K562 (cell line): ENCODE measurements at regions not wholly inside any gene's neighbourhood (a gene's known extent, or its start where the extent isn't known, plus 50 kb on each side); places are given as distances from the start of the nearest gene placed in this dataset.

Experiments
- ATAC-seq: fragments of 200-7000 bp; cut with Tn5 transposase; 3 replicates; pipeline ENCODE4 v1.9.1; 2020; ENCODE audit warnings: moderate library complexity
- BruUV-seq: library from RNA; stranded (reverse); fragments of 400-500 nt; replicated peaks from 2 replicates; lab custom pipeline; 2021; lab: Mats Ljungman, UMichigan
- CTCF ChIA-PET: fragments of 300-600 bp; formaldehyde crosslinking; extraction: SDS; loops from one replicate; lab custom pipeline; 2021; ENCODE audit warnings: low intra/inter-chr PET ratio; lab: Yijun Ruan, JAX
- POLR2A ChIA-PET: fragments of 300-600, 350-650 bp; sonication (Branson Sonifier 250); formaldehyde crosslinking; extraction: SDS; loops from one replicate; lab custom pipeline; 2021; ENCODE audit warnings: antibody characterized with exemption, inconsistent platforms; lab: Yijun Ruan, JAX
- DNase-seq, 4 experiments: peaks; one replicate each; pipeline versions ENCODE4 v3.0.0 to v3.0.0-alpha.2; 2011 to 2018; ENCODE audit warnings: low spot score in 3 of 4, mixed read lengths in 3 of 4; ENCODE audit errors: extremely low read depth in 1 of 4
- FAIRE-seq: peaks from 2 replicates; lab custom pipeline; 2011; peaks lifted over from hg19 to GRCh38; lab: Jason Lieb, UNC
- H2AFZ ChIP-seq: 2 replicates; pipeline ENCODE4 v1.6.0; 2011; ENCODE audit warnings: low read depth, low read length, control low read depth, inconsistent platforms
- H3K27ac ChIP-seq: fragments of 200-600 bp; 3 replicates; pipeline ENCODE4 v1.8.0; 2011; ENCODE audit warnings: low read depth, mild to moderate bottlenecking, control low read depth, inconsistent platforms, low read length, moderate library complexity, mixed read lengths; ENCODE audit errors: extremely low read depth
- H3K27me3 ChIP-seq, 2 experiments: fragments of 300-600 bp in 1 of 2; 2 replicates in 1 of 2; 3 replicates in 1 of 2; pipeline versions ENCODE4 v1.6.0 to v1.8.0; 2011; ENCODE audit warnings: inconsistent platforms in 2 of 2, low read length in 2 of 2, mild to moderate bottlenecking in 1 of 2, mixed read lengths in 1 of 2, moderate library complexity in 1 of 2; ENCODE audit not compliant: control insufficient read depth in 2 of 2, insufficient read depth in 2 of 2
- H3K36me3 ChIP-seq: fragments of 300-600 bp; 3 replicates; pipeline ENCODE4 v1.8.0; 2011; ENCODE audit warnings: mild to moderate bottlenecking, low read length, inconsistent platforms; ENCODE audit not compliant: control insufficient read depth, insufficient read depth
- H3K4me1 ChIP-seq, 2 experiments: fragments of 200-600 bp in 1 of 2; replicated peaks in 1 of 2; 2 replicates in 1 of 2; 3 replicates in 1 of 2; pipeline versions ENCODE4 v1.5.1 to v1.8.0; 2011; ENCODE audit warnings: inconsistent platforms in 2 of 2, low read length in 2 of 2, mild to moderate bottlenecking in 1 of 2, mixed read lengths in 1 of 2, moderate library complexity in 1 of 2; ENCODE audit not compliant: control insufficient read depth in 2 of 2, insufficient read depth in 2 of 2
- H3K4me2 ChIP-seq: 2 replicates; pipeline ENCODE4 v1.6.1; 2011; ENCODE audit warnings: low read length, control low read depth, inconsistent platforms, mixed read lengths; ENCODE audit not compliant: insufficient read depth
- H3K4me3 ChIP-seq: fragments of 200-600 bp; sonication (generic), shearing (Covaris generic); 2 replicates; pipeline ENCODE4 v1.5.1; 2016; ENCODE audit warnings: control low read depth, inconsistent platforms
- H3K79me2 ChIP-seq: fragments of 200-600 bp; 3 replicates; pipeline ENCODE4 v1.8.0; 2011; ENCODE audit warnings: low read length, inconsistent platforms; ENCODE audit not compliant: control insufficient read depth, insufficient read depth
- H3K9ac ChIP-seq, 2 experiments: 2 replicates each; pipeline versions ENCODE4 v1.6.0 to v1.6.1; 2011; ENCODE audit warnings: low read depth in 2 of 2, low read length in 2 of 2, control low read depth in 1 of 2, inconsistent platforms in 1 of 2, mild to moderate bottlenecking in 1 of 2, mixed read lengths in 1 of 2; ENCODE audit not compliant: insufficient read depth in 1 of 2
- H3K9me1 ChIP-seq: one replicate; pipeline ENCODE4 v1.6.0; 2011; ENCODE audit warnings: inconsistent platforms, mild to moderate bottlenecking, low read length, moderate library complexity; ENCODE audit not compliant: control insufficient read depth, insufficient read depth
- H3K9me3 ChIP-seq: replicated peaks from 2 replicates; pipeline ENCODE4 v1.5.1; 2011; ENCODE audit warnings: low read depth, low read length, inconsistent platforms; ENCODE audit not compliant: control insufficient read depth, insufficient read depth
- H4K20me1 ChIP-seq: replicated peaks from 2 replicates; pipeline ENCODE4 v1.6.1; 2011; ENCODE audit warnings: low read length, inconsistent platforms, mixed read lengths; ENCODE audit not compliant: control insufficient read depth, insufficient read depth
- FOXK2 ChIP-seq, 2 experiments: fragments of 450-650 bp; IDR thresholded peaks in 1 of 2; conservative IDR thresholded peaks in 1 of 2; 2 replicates each; pipeline ENCODE4 v1.6.1; 2016; ENCODE audit warnings: low read depth in 2 of 2, mild to moderate bottlenecking in 1 of 2
- KAT2B ChIP-seq: IDR thresholded peaks from one replicate; pipeline ENCODE4 v1.6.1; 2012; ENCODE audit warnings: low read depth, mild to moderate bottlenecking, control low read depth, inconsistent platforms, low read length, moderate library complexity
- PCBP1 ChIP-seq: fragments of 200-400 bp; formaldehyde crosslinking; IDR thresholded peaks from 2 replicates; pipeline ENCODE4 v1.6.1; 2018; ENCODE audit warnings: mild to moderate bottlenecking, low read depth, low read length; ENCODE audit not compliant: poor library complexity, severe bottlenecking
- PHF8 ChIP-seq: fragments of 200-600 bp; sonication (generic); IDR thresholded peaks from 2 replicates; pipeline ENCODE4 v1.6.1; 2012; ENCODE audit warnings: mixed run types, mild to moderate bottlenecking, inconsistent platforms, low read length, moderate library complexity, borderline replicate concordance
- RBM15 ChIP-seq: fragments of 200-400 bp; formaldehyde crosslinking; IDR thresholded peaks from 2 replicates; pipeline ENCODE4 v1.6.1; 2018; ENCODE audit warnings: mild to moderate bottlenecking, low read length, moderate library complexity; ENCODE audit not compliant: insufficient read depth
- SMARCB1 ChIP-seq: IDR thresholded peaks from 2 replicates; pipeline ENCODE4 v1.6.1; 2011; ENCODE audit warnings: improper control_type of control experiment, low read depth; ENCODE audit not compliant: insufficient read length
- SRSF9 ChIP-seq: fragments of 200-400 bp; formaldehyde crosslinking; IDR thresholded peaks from 2 replicates; pipeline ENCODE4 v1.6.1; 2017; ENCODE audit warnings: low read depth, low read length, borderline replicate concordance
- WGBS: fragments of 100-300 bp; shearing (Covaris generic); methylation state at CpG from one replicate; pipeline ENCODE4 v1.1.6; 2016; ENCODE audit warnings: low coverage, mixed read lengths; ENCODE audit not compliant: insufficient coverage; ENCODE audit errors: missing lambda C conversion rate; 5-methylcytosine and 5-hydroxymethylcytosine counted together
- in situ Hi-C: fragments of 300-500 bp; cut with MboI; formaldehyde crosslinking; loops from 4 replicates; pipeline ENCODE4 v1.15.0; 2018; ENCODE audit warnings: inconsistent platforms, mixed read lengths
- intact Hi-C: fragments of 100-400 bp; cut with micrococcal nuclease; formaldehyde crosslinking; loops from 2 replicates; pipeline ENCODE4 v1.14.2; 2022
- TF ChIP-seq, protein P1 (sequence below): fragments of 450-650 bp; formaldehyde crosslinking; IDR thresholded peaks from 2 replicates; pipeline ENCODE4 v1.4.0; 2022; ENCODE audit warnings: missing genetic modification characterization

DNA sequence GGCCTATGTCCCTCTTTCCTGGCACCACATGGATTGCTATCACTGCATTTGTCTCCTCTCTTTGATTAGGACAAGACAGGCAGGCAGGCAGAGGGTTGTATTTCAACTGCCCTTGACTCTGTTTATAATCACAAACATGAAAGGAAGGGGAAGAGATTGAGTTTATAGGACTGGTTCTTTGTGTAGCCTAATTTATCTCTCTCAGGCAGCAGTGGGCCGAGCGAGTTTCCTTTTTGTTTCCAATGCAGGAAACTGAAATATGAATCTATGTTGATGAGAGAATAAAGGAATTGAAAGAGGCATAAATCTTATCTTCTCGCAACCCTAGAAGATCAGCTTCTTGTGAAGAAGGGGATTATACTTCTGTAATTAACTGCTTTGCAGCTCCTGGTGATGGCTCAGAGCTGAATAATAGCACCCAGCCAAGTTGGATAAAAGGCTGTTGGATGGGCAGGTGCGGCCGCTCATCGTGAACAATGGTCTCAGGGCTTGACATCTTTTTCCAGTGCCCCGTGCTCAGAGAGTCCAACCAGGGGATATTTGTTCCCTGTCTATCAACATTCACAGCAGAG is 80.6 kb upstream of the SYT13 start:
- H3K27ac ChIP-seq = no peak overlapping the region
- ChIA-PET CTCF (no interaction called here), POLR2A (no interaction called here)
- TF ChIP-seq FOXK2 (conservative IDR thresholded peaks at IDR 0.05 in 1 of 2, IDR thresholded peaks at IDR 0.05 in 1 of 2; ENCODE audit: low read depth in 2 of 2) (no peak), PHF8 (no peak), SMARCB1 (no peak), KAT2B (no peak), PCBP1 (no peak), SRSF9 (no peak), RBM15 (no peak)
- TF ChIP-seq, protein P1, sequence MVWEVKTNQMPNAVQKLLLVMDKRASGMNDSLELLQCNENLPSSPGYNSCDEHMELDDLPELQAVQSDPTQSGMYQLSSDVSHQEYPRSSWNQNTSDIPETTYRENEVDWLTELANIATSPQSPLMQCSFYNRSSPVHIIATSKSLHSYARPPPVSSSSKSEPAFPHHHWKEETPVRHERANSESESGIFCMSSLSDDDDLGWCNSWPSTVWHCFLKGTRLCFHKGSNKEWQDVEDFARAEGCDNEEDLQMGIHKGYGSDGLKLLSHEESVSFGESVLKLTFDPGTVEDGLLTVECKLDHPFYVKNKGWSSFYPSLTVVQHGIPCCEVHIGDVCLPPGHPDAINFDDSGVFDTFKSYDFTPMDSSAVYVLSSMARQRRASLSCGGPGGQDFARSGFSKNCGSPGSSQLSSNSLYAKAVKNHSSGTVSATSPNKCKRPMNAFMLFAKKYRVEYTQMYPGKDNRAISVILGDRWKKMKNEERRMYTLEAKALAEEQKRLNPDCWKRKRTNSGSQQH (CRISPR knock-in tag) = no peak
- peaks cover 17 to 26% of the 10 kb centered on the region in 2 experiments for H3K27me3 ChIP-seq
- ATAC-seq = no peak
- peaks cover 0 to 2% of the 10 kb centered on the region in 2 experiments; a peak in 1 of 5 replicates for H3K4me1 ChIP-seq
- no TSS peak for BruUV-seq
- no peaks in the 10 kb centered on the region for H3K79me2 ChIP-seq
- no peak for DNase-seq
- 0% methylated on average over 7 of the region's 7 CpGs for WGBS
- no peaks in the 10 kb centered on the region for H3K36me3 ChIP-seq
- no peak overlapping the region for H2AFZ ChIP-seq
- H4K20me1 ChIP-seq = no peaks in the 10 kb centered on the region; the same call in 1 of the 2 replicates
- in situ Hi-C loops = no loop called here
- no peak overlapping the region for H3K4me2 ChIP-seq
- no peaks in the 10 kb centered on the region for H3K9me3 ChIP-seq
- no peak for FAIRE-seq
- H3K9me1 ChIP-seq = no peaks in the 10 kb centered on the region
- H3K4me3 ChIP-seq = no peak overlapping the region
- intact Hi-C loops = no loop called here
- no peak overlapping the region for H3K9ac ChIP-seq
